GM12878 (cell line): ENCODE measurements at regions not wholly inside any gene's neighbourhood (a gene's known extent, or its start where the extent isn't known, plus 50 kb on each side); places are given as distances from the start of the nearest gene placed in this dataset.

Source experiments
- ATAC-seq: fragments of 200-7000 bp; cut with Tn5 transposase; 3 replicates; pipeline ENCODE4 v1.9.1; 2020; ENCODE audit warnings: mild to moderate bottlenecking, moderate library complexity
- BruUV-seq: library from RNA; stranded (reverse); fragments of 400-500 nt; replicated peaks from 2 replicates; lab custom pipeline; 2021; lab: Mats Ljungman, UMichigan
- CTCF ChIA-PET: fragments of 300-600 bp; sonication (Branson Sonifier 250); formaldehyde crosslinking; extraction: SDS; loops from one replicate; lab custom pipeline; 2021; ENCODE audit warnings: inconsistent platforms; lab: Yijun Ruan, JAX
- POLR2A ChIA-PET: fragments of 350-600 bp; formaldehyde crosslinking; extraction: SDS; loops from one replicate; lab custom pipeline; 2021; ENCODE audit warnings: inconsistent platforms; lab: Charles Lee
- RAD21 ChIA-PET: fragments of 300-600 bp; sonication (Branson Sonifier 250); formaldehyde crosslinking; loops from one replicate; lab custom pipeline; 2023; ENCODE audit warnings: antibody characterized with exemption; ENCODE audit not compliant: unreplicated experiment; lab: Charles Lee
- SMC1A ChIA-PET: fragments of 300-600 bp; sonication (Branson Sonifier 250); formaldehyde crosslinking; loops from one replicate; lab custom pipeline; 2023; ENCODE audit not compliant: unreplicated experiment, uncharacterized antibody; lab: Charles Lee
- DNase-seq: peaks from one replicate; pipeline ENCODE4 v3.0.0-alpha.2; 2011; ENCODE audit warnings: low read depth, low spot score
- FAIRE-seq: peaks from 3 replicates; lab custom pipeline; 2011; peaks lifted over from hg19 to GRCh38; lab: Jason Lieb, UNC
- H2AFZ ChIP-seq: 2 replicates; pipeline ENCODE4 v1.6.0; 2011; ENCODE audit warnings: low read depth, low read length, control low read depth; ENCODE audit not compliant: control insufficient read depth
- H3K27ac ChIP-seq: 2 replicates; pipeline ENCODE4 v1.5.1; 2011; ENCODE audit warnings: control low read depth; ENCODE audit not compliant: control insufficient read depth, insufficient read depth
- H3K27me3 ChIP-seq, 2 experiments: replicated peaks in 1 of 2; 2 replicates each; pipeline versions ENCODE4 v1.6.0 to v1.6.1; 2011; ENCODE audit warnings: low read length in 1 of 2; ENCODE audit not compliant: control insufficient read depth in 2 of 2, insufficient read depth in 2 of 2
- H3K36me3 ChIP-seq, 2 experiments: 2 replicates each; pipeline ENCODE4 v1.5.1; 2011; ENCODE audit warnings: low read length in 1 of 2; ENCODE audit not compliant: control insufficient read depth in 2 of 2, insufficient read depth in 2 of 2
- H3K4me1 ChIP-seq: 2 replicates; pipeline ENCODE4 v1.6.1; 2011; ENCODE audit warnings: mild to moderate bottlenecking, low read length, moderate library complexity, mixed read lengths; ENCODE audit not compliant: control insufficient read depth, insufficient read depth
- H3K4me2 ChIP-seq: 2 replicates; pipeline ENCODE4 v1.6.0; 2011; ENCODE audit warnings: control low read depth; ENCODE audit not compliant: control insufficient read depth, insufficient read depth
- H3K4me3 ChIP-seq: fragments of 200-600 bp; sonication (generic); 2 replicates; pipeline ENCODE4 v1.5.1; 2016
- H3K79me2 ChIP-seq: 2 replicates; pipeline ENCODE4 v1.6.0; 2011; ENCODE audit warnings: low read length; ENCODE audit not compliant: control insufficient read depth, insufficient read depth
- H3K9ac ChIP-seq: 2 replicates; pipeline ENCODE4 v1.8.0; 2011; ENCODE audit warnings: low read length, control low read depth, mixed read lengths; ENCODE audit not compliant: control insufficient read depth, insufficient read depth
- H3K9me3 ChIP-seq: replicated peaks from 3 replicates; pipeline ENCODE4 v1.5.1; 2011; ENCODE audit warnings: mild to moderate bottlenecking, low read length; ENCODE audit not compliant: control insufficient read depth, insufficient read depth
- H4K20me1 ChIP-seq: 2 replicates; pipeline ENCODE4 v1.6.0; 2011; ENCODE audit not compliant: control insufficient read depth, insufficient read depth
- BHLHE40 ChIP-seq, 2 experiments: fragments of 450-650 bp in 1 of 2; IDR thresholded peaks; 2 replicates each; pipeline ENCODE4 v1.6.1; 2011 to 2017; ENCODE audit warnings: low read depth in 2 of 2, borderline replicate concordance in 1 of 2, improper control_type of control experiment in 1 of 2, low read length in 1 of 2, mild to moderate bottlenecking in 1 of 2
- CEBPB ChIP-seq, 2 experiments: fragments of 150-350 bp in 1 of 2; IDR thresholded peaks; 2 replicates each; pipeline ENCODE4 v1.6.1; 2012 to 2014; ENCODE audit warnings: low read depth in 2 of 2, low read length in 2 of 2, borderline replicate concordance in 1 of 2, inconsistent platforms in 1 of 2
- CHD1 ChIP-seq: IDR thresholded peaks from 2 replicates; pipeline ENCODE4 v1.6.1; 2012; ENCODE audit warnings: low read depth, low read length, improper control_type of control experiment
- EGR1 ChIP-seq, 2 experiments: IDR thresholded peaks; 1 replicate in 1 of 2; 2 replicates in 1 of 2; pipeline ENCODE4 v1.6.1; 2011 to 2012; ENCODE audit warnings: low read depth in 2 of 2, low read length in 2 of 2, borderline replicate concordance in 1 of 2, mild to moderate bottlenecking in 1 of 2, moderate library complexity in 1 of 2
- FOXM1 ChIP-seq: IDR thresholded peaks from 2 replicates; pipeline ENCODE4 v1.6.1; 2012; ENCODE audit warnings: low read depth, mild to moderate bottlenecking, inconsistent platforms, low read length, moderate library complexity
- LARP7 ChIP-seq: fragments of 450-650 bp; IDR thresholded peaks from 2 replicates; pipeline ENCODE4 v1.6.1; 2017; ENCODE audit warnings: mild to moderate bottlenecking
- MTA2 ChIP-seq: fragments of 450-650 bp; IDR thresholded peaks from 2 replicates; pipeline ENCODE4 v1.6.1; 2016; ENCODE audit warnings: low read depth, mild to moderate bottlenecking, moderate library complexity
- NRF1 ChIP-seq: conservative IDR thresholded peaks from 2 replicates; pipeline ENCODE4 v1.6.1; 2011; ENCODE audit warnings: mild to moderate bottlenecking, low read depth, low read length, improper control_type of control experiment
- RFX5 ChIP-seq: IDR thresholded peaks from 2 replicates; pipeline ENCODE4 v1.6.1; 2011; ENCODE audit warnings: low read depth, low read length, improper control_type of control experiment
- SREBF2 ChIP-seq: IDR thresholded peaks from 2 replicates; pipeline ENCODE4 v1.6.1; 2012; ENCODE audit warnings: mild to moderate bottlenecking, low read length
- SRF ChIP-seq, 2 experiments: IDR thresholded peaks; 2 replicates each; pipeline ENCODE4 v1.6.1; 2011; ENCODE audit warnings: low read depth in 2 of 2, low read length in 2 of 2, mild to moderate bottlenecking in 1 of 2, moderate library complexity in 1 of 2
- ZNF274 ChIP-seq: IDR thresholded peaks from one replicate; pipeline ENCODE4 v1.8.0; 2011; ENCODE audit not compliant: insufficient read length, insufficient read depth
- ZNF592 ChIP-seq: fragments of 450-650 bp; IDR thresholded peaks from 2 replicates; pipeline ENCODE4 v1.6.1; 2017; ENCODE audit warnings: mild to moderate bottlenecking, moderate library complexity
- ZSCAN29 ChIP-seq: fragments of 450-650 bp; IDR thresholded peaks from 2 replicates; pipeline ENCODE4 v1.6.1; 2017; ENCODE audit warnings: mild to moderate bottlenecking, moderate library complexity
- ZZZ3 ChIP-seq: IDR thresholded peaks from 2 replicates; pipeline ENCODE4 v1.6.1; 2011; ENCODE audit warnings: low read depth; ENCODE audit not compliant: control insufficient read depth, insufficient read length
- WGBS: methylation state at CpG from one replicate; pipeline ENCODE4 v1.1.6; 2016; ENCODE audit warnings: low lambda C conversion rate; ENCODE audit not compliant: insufficient replicate concordance, insufficient coverage; ENCODE audit errors: missing lambda C conversion rate; 5-methylcytosine and 5-hydroxymethylcytosine counted together
- in situ Hi-C: fragments of 300-500 bp; cut with MboI; formaldehyde crosslinking; loops from 9 replicates; pipeline ENCODE4 v1.14.3; 2018; ENCODE audit warnings: mixed read lengths
- intact Hi-C: fragments of 100-400 bp; cut with micrococcal nuclease; formaldehyde crosslinking; loops from one replicate; pipeline ENCODE4 v1.14.2; 2022; ENCODE audit not compliant: unreplicated experiment
- TF ChIP-seq, protein P1 (sequence below): fragments of 150-350 bp; IDR thresholded peaks from 2 replicates; pipeline ENCODE4 v1.6.1; 2014; ENCODE audit warnings: mild to moderate bottlenecking, low read depth, low read length
- TF ChIP-seq, protein P2 (sequence below): fragments of 450-650 bp; conservative IDR thresholded peaks from 2 replicates; pipeline ENCODE4 v1.6.1; 2017; ENCODE audit warnings: mild to moderate bottlenecking, moderate library complexity

DNA sequence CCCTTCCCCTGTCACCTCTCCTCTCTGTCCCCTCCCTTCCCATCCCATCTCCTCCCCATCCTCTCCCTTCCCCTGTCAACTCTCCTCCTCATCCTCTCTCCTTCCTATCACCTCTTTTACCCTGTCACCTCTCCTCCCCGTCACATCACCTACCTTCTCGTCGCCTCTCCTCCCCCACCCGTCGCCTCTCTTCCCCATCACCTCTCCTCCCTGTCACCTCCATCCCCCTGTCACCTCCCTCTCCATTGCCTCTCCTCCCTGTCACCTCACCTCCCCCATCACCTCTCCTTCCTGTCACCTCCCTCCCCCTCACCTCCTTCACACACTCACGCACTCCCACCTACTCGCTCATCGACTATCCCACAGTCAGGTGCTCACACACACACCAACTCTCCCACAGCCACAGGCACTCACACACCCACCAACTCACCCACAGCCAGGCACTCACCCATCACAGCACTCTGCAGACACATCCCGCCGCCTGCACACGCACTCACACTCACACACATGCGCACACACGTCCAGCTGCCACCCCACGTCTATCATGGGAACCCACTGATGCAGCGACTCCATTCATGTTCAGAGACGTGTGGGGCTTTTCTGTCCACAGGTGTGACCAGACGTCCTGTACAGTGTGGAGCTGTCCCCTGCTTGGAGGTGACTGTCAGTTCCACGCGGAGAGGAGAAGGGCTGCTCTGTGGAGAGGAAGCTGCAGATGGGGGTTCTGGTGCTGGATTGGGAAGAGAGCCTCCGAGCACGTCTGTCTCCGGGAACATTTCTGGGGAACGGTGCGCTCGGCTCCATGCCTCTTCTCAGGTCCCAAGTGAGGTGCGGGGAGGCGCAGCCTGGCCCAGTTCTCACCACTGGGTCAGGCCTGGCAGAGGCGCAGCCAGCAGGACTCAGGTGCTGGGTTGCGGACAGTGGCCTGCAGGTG is 184.3 kb downstream of the TTLL2 start:
- H3K36me3 ChIP-seq: no peaks in the 10 kb centered on the region
- no peak overlapping the region for H3K4me2 ChIP-seq
- POLR2A ChIA-PET: no interaction called here
- ATAC-seq (no peak), DNase-seq (no peak), FAIRE-seq (no peak)
- no TSS peak for BruUV-seq
- no peak overlapping the region for H2AFZ ChIP-seq
- 61% methylated on average over 29 of the region's 29 CpGs for WGBS
- H3K4me3 ChIP-seq: no peak overlapping the region
- no peaks in the 10 kb centered on the region; a peak in 1 of 4 replicates for H3K27me3 ChIP-seq
- CTCF ChIA-PET: no interaction called here
- no peak overlapping the region for H3K9ac ChIP-seq
- intact Hi-C loops: no loop called here
- no peak for TF ChIP-seq FOXM1
- TF ChIP-seq CHD1: no peak
- no peak for TF ChIP-seq ZNF274
- TF ChIP-seq, protein P1, sequence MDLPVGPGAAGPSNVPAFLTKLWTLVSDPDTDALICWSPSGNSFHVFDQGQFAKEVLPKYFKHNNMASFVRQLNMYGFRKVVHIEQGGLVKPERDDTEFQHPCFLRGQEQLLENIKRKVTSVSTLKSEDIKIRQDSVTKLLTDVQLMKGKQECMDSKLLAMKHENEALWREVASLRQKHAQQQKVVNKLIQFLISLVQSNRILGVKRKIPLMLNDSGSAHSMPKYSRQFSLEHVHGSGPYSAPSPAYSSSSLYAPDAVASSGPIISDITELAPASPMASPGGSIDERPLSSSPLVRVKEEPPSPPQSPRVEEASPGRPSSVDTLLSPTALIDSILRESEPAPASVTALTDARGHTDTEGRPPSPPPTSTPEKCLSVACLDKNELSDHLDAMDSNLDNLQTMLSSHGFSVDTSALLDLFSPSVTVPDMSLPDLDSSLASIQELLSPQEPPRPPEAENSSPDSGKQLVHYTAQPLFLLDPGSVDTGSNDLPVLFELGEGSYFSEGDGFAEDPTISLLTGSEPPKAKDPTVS: no peak
- TF ChIP-seq LARP7: no peak
- TF ChIP-seq ZNF592: no peak
- TF ChIP-seq MTA2: no peak
- TF ChIP-seq ZSCAN29: no peak
- no peak for TF ChIP-seq SRF (IDR thresholded peaks at IDR 0.05; ENCODE audit: low read depth in 2 of 2, low read length in 2 of 2)
- no peak for TF ChIP-seq ZZZ3
- no peak for TF ChIP-seq EGR1 (IDR thresholded peaks at IDR 0.05; ENCODE audit: borderline replicate concordance in 1 of 2, low read depth in 2 of 2, low read length in 2 of 2)
- no peak for TF ChIP-seq RFX5
- TF ChIP-seq NRF1: no peak
- TF ChIP-seq SREBF2: no peak
- TF ChIP-seq, protein P2, sequence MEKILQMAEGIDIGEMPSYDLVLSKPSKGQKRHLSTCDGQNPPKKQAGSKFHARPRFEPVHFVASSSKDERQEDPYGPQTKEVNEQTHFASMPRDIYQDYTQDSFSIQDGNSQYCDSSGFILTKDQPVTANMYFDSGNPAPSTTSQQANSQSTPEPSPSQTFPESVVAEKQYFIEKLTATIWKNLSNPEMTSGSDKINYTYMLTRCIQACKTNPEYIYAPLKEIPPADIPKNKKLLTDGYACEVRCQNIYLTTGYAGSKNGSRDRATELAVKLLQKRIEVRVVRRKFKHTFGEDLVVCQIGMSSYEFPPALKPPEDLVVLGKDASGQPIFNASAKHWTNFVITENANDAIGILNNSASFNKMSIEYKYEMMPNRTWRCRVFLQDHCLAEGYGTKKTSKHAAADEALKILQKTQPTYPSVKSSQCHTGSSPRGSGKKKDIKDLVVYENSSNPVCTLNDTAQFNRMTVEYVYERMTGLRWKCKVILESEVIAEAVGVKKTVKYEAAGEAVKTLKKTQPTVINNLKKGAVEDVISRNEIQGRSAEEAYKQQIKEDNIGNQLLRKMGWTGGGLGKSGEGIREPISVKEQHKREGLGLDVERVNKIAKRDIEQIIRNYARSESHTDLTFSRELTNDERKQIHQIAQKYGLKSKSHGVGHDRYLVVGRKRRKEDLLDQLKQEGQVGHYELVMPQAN: no peak
- TF ChIP-seq BHLHE40 (IDR thresholded peaks at IDR 0.05; ENCODE audit: borderline replicate concordance in 1 of 2, low read depth in 2 of 2, low read length in 1 of 2): no peak
- TF ChIP-seq CEBPB (IDR thresholded peaks at IDR 0.05; ENCODE audit: borderline replicate concordance in 1 of 2, low read depth in 2 of 2, low read length in 2 of 2): no peak
- RAD21 ChIA-PET: no interaction called here
- SMC1A ChIA-PET: no interaction called here
- H3K4me1 ChIP-seq: no peaks in the 10 kb centered on the region
- no peak overlapping the region for H3K27ac ChIP-seq
- H4K20me1 ChIP-seq: no peaks in the 10 kb centered on the region
- H3K9me3 ChIP-seq: no peaks in the 10 kb centered on the region
- in situ Hi-C loops: no loop called here
- H3K79me2 ChIP-seq: no peaks in the 10 kb centered on the region
